ENCODE measurements at regions not wholly inside any gene's neighbourhood (a gene's known extent, or its start where the extent isn't known, plus 50 kb on each side); places are given as distances from the start of the nearest gene placed in this dataset.
"Not testable (repeated sequence)": the region's sequence is repeated elsewhere in the genome, so short reads cannot be mapped to it uniquely, and the experiment has no call there.

- DNase-seq (ENCODE audit: insufficient read length, low spot score): no peak
Measured at GRCh38 chr11:116678887-116679286, 93.9 kb downstream of the BUD13 start.

GRCh38 chr11:116667318-116667717, 105.5 kb downstream of the BUD13 start:
- not testable (repeated sequence) for DNase-seq (ENCODE audit: insufficient read length, low spot score); FAIRE-seq

More at GRCh38 chr11:116678887-116679286, 93.9 kb downstream of the BUD13 start:
- no peak for FAIRE-seq

- DNase-seq (ENCODE audit: insufficient read length, low spot score); FAIRE-seq: not testable (repeated sequence)
Measured at GRCh38 chr11:116666673-116667249, 106.0 kb downstream of the BUD13 start.

GRCh38 chr11:116665523-116665922, 107.3 kb downstream of the BUD13 start:
- DNase-seq (ENCODE audit: insufficient read length, low spot score) (no peak), FAIRE-seq (no peak)

GRCh38 chr11:116661056-116661455, 111.7 kb downstream of the BUD13 start:
- FAIRE-seq: no peak

GRCh38 chr11:116660011-116660410, 112.8 kb downstream of the BUD13 start:
- no peak for FAIRE-seq
- no peak for DNase-seq (ENCODE audit: insufficient read length, low spot score)

More at GRCh38 chr11:116661056-116661455, 111.7 kb downstream of the BUD13 start:
- DNase-seq (ENCODE audit: insufficient read length, low spot score): no peak

- no peak for DNase-seq (ENCODE audit: insufficient read length, low spot score)
- no peak for FAIRE-seq
Measured at GRCh38 chr11:116658876-116659535, 113.8 kb downstream of the BUD13 start.

- no peak for DNase-seq (ENCODE audit: insufficient read length, low spot score)
Measured at GRCh38 chr11:116657842-116658825, 114.7 kb downstream of the BUD13 start.

GRCh38 chr11:116656011-116656410, 116.8 kb downstream of the BUD13 start:
- FAIRE-seq (no peak), DNase-seq (ENCODE audit: insufficient read length, low spot score) (no peak)

More at GRCh38 chr11:116657842-116658825, 114.7 kb downstream of the BUD13 start:
- FAIRE-seq: peak; percentile 36

GRCh38 chr11:116654526-116654925, 118.3 kb downstream of the BUD13 start:
- no peak for FAIRE-seq

GRCh38 chr11:116653206-116653605, 119.6 kb downstream of the BUD13 start:
- DNase-seq (ENCODE audit: insufficient read length, low spot score): no peak
- FAIRE-seq: no peak

More at GRCh38 chr11:116654526-116654925, 118.3 kb downstream of the BUD13 start:
- no peak for DNase-seq (ENCODE audit: insufficient read length, low spot score)

- DNase-seq (ENCODE audit: insufficient read length, low spot score) (no peak), FAIRE-seq (no peak)
Measured at GRCh38 chr11:116651737-116652237, 121.0 kb downstream of the BUD13 start.

- DNase-seq (ENCODE audit: insufficient read length, low spot score): no peak
Measured at GRCh38 chr11:116651098-116651736, 121.6 kb downstream of the BUD13 start.

GRCh38 chr11:116650052-116650451, 122.7 kb downstream of the BUD13 start:
- DNase-seq (ENCODE audit: insufficient read length, low spot score) (no peak), FAIRE-seq (no peak)

More at GRCh38 chr11:116651098-116651736, 121.6 kb downstream of the BUD13 start:
- FAIRE-seq: no peak

GRCh38 chr11:116649268-116649667, 123.5 kb downstream of the BUD13 start:
- DNase-seq (ENCODE audit: insufficient read length, low spot score) (no peak), FAIRE-seq (no peak)

- DNase-seq (ENCODE audit: insufficient read length, low spot score): no peak
- FAIRE-seq: no peak
Measured at GRCh38 chr11:116648247-116649174, 124.3 kb downstream of the BUD13 start.

- DNase-seq (ENCODE audit: insufficient read length, low spot score) (no peak), FAIRE-seq (no peak)
Measured at GRCh38 chr11:116647305-116648080, 125.3 kb downstream of the BUD13 start.

GRCh38 chr11:116646191-116646590, 126.6 kb downstream of the BUD13 start:
- FAIRE-seq (no peak), DNase-seq (ENCODE audit: insufficient read length, low spot score) (no peak)

- FAIRE-seq: no peak
- no peak for DNase-seq (ENCODE audit: insufficient read length, low spot score)
Measured at GRCh38 chr11:116644941-116645305, 127.9 kb downstream of the BUD13 start.
